PC-3 (cell line): ENCODE measurements at regions not wholly inside any gene's neighbourhood (a gene's known extent, or its start where the extent isn't known, plus 50 kb on each side); places are given as distances from the start of the nearest gene placed in this dataset.

ENCODE experiments used
- ATAC-seq: fragments of 200-7000 bp; cut with Tn5 transposase; 2 replicates; pipeline ENCODE4 v1.9.1; 2020; ENCODE audit warnings: mild to moderate bottlenecking, moderate library complexity
- BruUV-seq: library from RNA; stranded (reverse); fragments of 400-500 nt; replicated peaks from 2 replicates; lab custom pipeline; 2021; lab: Mats Ljungman, UMichigan
- CTCF ChIA-PET: fragments of 300-600 bp; sonication (Branson Sonifier 250); formaldehyde crosslinking; loops from one replicate; lab custom pipeline; 2022; ENCODE audit warnings: antibody characterized with exemption; lab: Charles Lee
- POLR2A ChIA-PET: fragments of 300-600 bp; sonication (Branson Sonifier 250); formaldehyde crosslinking; loops from one replicate; lab custom pipeline; 2022; ENCODE audit warnings: antibody characterized with exemption; ENCODE audit not compliant: unreplicated experiment; lab: Charles Lee
- DNase-seq: peaks from one replicate; pipeline ENCODE4 v3.0.0-alpha.2; 2015
- H2AFZ ChIP-seq: fragments of 300-600 bp; sonication (generic); 2 replicates; pipeline ENCODE4 v1.6.0; 2016; ENCODE audit warnings: antibody characterized with exemption, low read length
- H3F3A ChIP-seq: fragments of 300-600 bp; sonication (generic); one replicate; pipeline ENCODE4 v1.6.0; 2017; ENCODE audit warnings: antibody characterized with exemption, low read length, control low read depth, mild to moderate bottlenecking; ENCODE audit not compliant: unreplicated experiment
- H3K27ac ChIP-seq: fragments of 300-600 bp; sonication (generic); 2 replicates; pipeline ENCODE4 v1.5.1; 2016; ENCODE audit warnings: mild to moderate bottlenecking, low read length
- H3K27me3 ChIP-seq: fragments of 300-600 bp; sonication (generic); 2 replicates; pipeline ENCODE4 v1.6.1; 2016; ENCODE audit warnings: low read length, mixed read lengths
- H3K36me3 ChIP-seq: fragments of 300-600 bp; sonication (generic); 2 replicates; pipeline ENCODE4 v1.6.1; 2016; ENCODE audit warnings: low read depth, mixed run types, low read length, mixed read lengths
- H3K4me1 ChIP-seq: fragments of 300-600 bp; sonication (generic); 2 replicates; pipeline ENCODE4 v1.5.1; 2016; ENCODE audit warnings: low read length; ENCODE audit not compliant: insufficient read depth
- H3K4me2 ChIP-seq: fragments of 300-600 bp; sonication (generic); 2 replicates; pipeline ENCODE4 v1.6.0; 2016; ENCODE audit warnings: low read length
- H3K4me3 ChIP-seq: fragments of 300-600 bp; sonication (generic); 2 replicates; pipeline ENCODE4 v1.5.1; 2016; ENCODE audit warnings: mild to moderate bottlenecking, low read length, mixed read lengths
- H3K79me2 ChIP-seq: fragments of 300-600 bp; sonication (generic); 2 replicates; pipeline ENCODE4 v1.6.1; 2017; ENCODE audit warnings: low read length, mixed read lengths
- H3K9ac ChIP-seq: fragments of 300-600 bp; sonication (generic); 2 replicates; pipeline ENCODE4 v1.6.0; 2016; ENCODE audit warnings: mild to moderate bottlenecking, low read length
- H3K9me2 ChIP-seq: fragments of 300-600 bp; sonication (generic); replicated peaks from 2 replicates; pipeline ENCODE4 v1.6.1; 2016; ENCODE audit warnings: mixed run types, low read length, mixed read lengths
- H3K9me3 ChIP-seq: fragments of 300-600 bp; sonication (generic); 2 replicates; pipeline ENCODE4 v1.6.1; 2016; ENCODE audit warnings: low read length, mixed read lengths
- H4K20me1 ChIP-seq: fragments of 300-600 bp; sonication (generic); 2 replicates; pipeline ENCODE4 v1.6.1; 2016; ENCODE audit warnings: low read length, mixed read lengths
- EZH2 ChIP-seq: fragments of 300-600 bp; sonication (generic); IDR thresholded peaks from one replicate; pipeline ENCODE4 v1.6.1; 2017; ENCODE audit warnings: antibody characterized with exemption, mild to moderate bottlenecking, low read length; ENCODE audit not compliant: unreplicated experiment
- EZH2phosphoT487 ChIP-seq: fragments of 300-600 bp; sonication (generic); IDR thresholded peaks from 2 replicates; pipeline ENCODE4 v1.6.1; 2018; ENCODE audit warnings: mild to moderate bottlenecking, antibody characterized with exemption, low read length, borderline replicate concordance
- intact Hi-C: fragments of 100-400 bp; cut with micrococcal nuclease; formaldehyde crosslinking; loops from 2 replicates; pipeline ENCODE4 v1.9.0; 2023
- TF ChIP-seq, protein P1 (sequence below): fragments of 300-600 bp; sonication (generic); conservative IDR thresholded peaks from 2 replicates; pipeline ENCODE4 v1.5.1; 2017; ENCODE audit warnings: antibody characterized with exemption, low read depth, mild to moderate bottlenecking, low read length

- intact Hi-C loops = loop anchor here (5.0 kb wide), 1 partner anchor 152 kb away; no protein-coding TSS in a partner anchor
- H3K4me2 ChIP-seq = no peak overlapping the region
- POLR2A ChIA-PET = no interaction called here
- no peaks in the 10 kb centered on the region for H3K36me3 ChIP-seq
- H4K20me1 ChIP-seq = no peaks in the 10 kb centered on the region
- CTCF ChIA-PET = no interaction called here
- H3K9ac ChIP-seq = no peak overlapping the region
- H3K4me1 ChIP-seq = peaks cover 15% of the 10 kb centered on the region
- H3K79me2 ChIP-seq = no peaks in the 10 kb centered on the region
- ATAC-seq (no peak), DNase-seq (no peak)
- H3F3A ChIP-seq = peaks cover 8% of the 10 kb centered on the region
- no peak overlapping the region for H3K27ac ChIP-seq
- no peak overlapping the region for H3K4me3 ChIP-seq
- no peak overlapping the region for H2AFZ ChIP-seq
- H3K27me3 ChIP-seq = no peaks in the 10 kb centered on the region
- BruUV-seq = no TSS peak
- no peaks in the 10 kb centered on the region for H3K9me2 ChIP-seq
- no peaks in the 10 kb centered on the region for H3K9me3 ChIP-seq
- TF ChIP-seq, protein P1, sequence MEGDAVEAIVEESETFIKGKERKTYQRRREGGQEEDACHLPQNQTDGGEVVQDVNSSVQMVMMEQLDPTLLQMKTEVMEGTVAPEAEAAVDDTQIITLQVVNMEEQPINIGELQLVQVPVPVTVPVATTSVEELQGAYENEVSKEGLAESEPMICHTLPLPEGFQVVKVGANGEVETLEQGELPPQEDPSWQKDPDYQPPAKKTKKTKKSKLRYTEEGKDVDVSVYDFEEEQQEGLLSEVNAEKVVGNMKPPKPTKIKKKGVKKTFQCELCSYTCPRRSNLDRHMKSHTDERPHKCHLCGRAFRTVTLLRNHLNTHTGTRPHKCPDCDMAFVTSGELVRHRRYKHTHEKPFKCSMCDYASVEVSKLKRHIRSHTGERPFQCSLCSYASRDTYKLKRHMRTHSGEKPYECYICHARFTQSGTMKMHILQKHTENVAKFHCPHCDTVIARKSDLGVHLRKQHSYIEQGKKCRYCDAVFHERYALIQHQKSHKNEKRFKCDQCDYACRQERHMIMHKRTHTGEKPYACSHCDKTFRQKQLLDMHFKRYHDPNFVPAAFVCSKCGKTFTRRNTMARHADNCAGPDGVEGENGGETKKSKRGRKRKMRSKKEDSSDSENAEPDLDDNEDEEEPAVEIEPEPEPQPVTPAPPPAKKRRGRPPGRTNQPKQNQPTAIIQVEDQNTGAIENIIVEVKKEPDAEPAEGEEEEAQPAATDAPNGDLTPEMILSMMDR = no peak
- TF ChIP-seq EZH2phosphoT487 (no peak), EZH2 (no peak)
These were observed 90.4 kb upstream of the RBMS1 start for GRCh38 chr2:160583813-160584537.

- no TSS peak for BruUV-seq
- ATAC-seq (no peak), DNase-seq (no peak)
- no peaks in the 10 kb centered on the region for H3K9me2 ChIP-seq
- CTCF ChIA-PET = no interaction called here
- no peaks in the 10 kb centered on the region for H3K9me3 ChIP-seq
- no peak overlapping the region for H3K4me2 ChIP-seq
- POLR2A ChIA-PET = no interaction called here
- H3K27ac ChIP-seq = no peak overlapping the region
- TF ChIP-seq EZH2phosphoT487 (no peak), EZH2 (no peak)
- TF ChIP-seq, protein P1 = no peak
- H3K79me2 ChIP-seq = no peaks in the 10 kb centered on the region
- H2AFZ ChIP-seq = no peak overlapping the region
- peaks cover 15% of the 10 kb centered on the region for H3K4me1 ChIP-seq
- no peak overlapping the region for H3K9ac ChIP-seq
- intact Hi-C loops = loop anchor here (5.0 kb wide), 1 partner anchor 153 kb away; no protein-coding TSS in a partner anchor
- H3F3A ChIP-seq = peaks cover 8% of the 10 kb centered on the region
- no peaks in the 10 kb centered on the region for H4K20me1 ChIP-seq
- H3K4me3 ChIP-seq = no peak overlapping the region
- H3K27me3 ChIP-seq = no peaks in the 10 kb centered on the region
- no peaks in the 10 kb centered on the region for H3K36me3 ChIP-seq
These were observed 91.4 kb upstream of the RBMS1 start for GRCh38 chr2:160584972-160585494.

DNA sequence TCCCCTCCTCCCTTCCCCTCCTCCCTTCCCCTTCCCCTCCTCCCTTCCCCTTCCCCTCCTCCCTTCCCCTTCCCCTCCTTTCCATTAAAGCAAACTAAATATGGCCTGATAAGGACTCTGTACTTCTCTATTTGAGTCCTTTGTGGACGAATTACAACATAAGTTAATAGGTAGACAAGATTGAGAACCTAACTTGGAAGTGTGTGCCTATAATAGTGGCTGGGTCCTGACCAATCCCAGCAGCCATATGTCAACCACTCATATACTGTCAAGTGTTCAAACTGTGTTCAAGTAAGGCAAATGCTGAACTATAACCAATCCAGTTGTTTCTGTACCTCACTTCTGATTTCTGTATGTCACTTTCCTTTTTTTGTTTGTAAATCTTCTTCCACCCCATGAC lies 97.1 kb upstream of the RBMS1 start:
- Histone ChIP-seq H3K9me2 (no peaks in the 10 kb centered on the region), H3K27me3 (no peaks in the 10 kb centered on the region), H3K4me1 (no peaks in the 10 kb centered on the region), H3K9ac (no peak overlapping the region), H3K27ac (no peak overlapping the region), H3K36me3 (no peaks in the 10 kb centered on the region), H3K4me2 (no peak overlapping the region), H3K9me3 (no peaks in the 10 kb centered on the region), H3K79me2 (no peaks in the 10 kb centered on the region), H2AFZ (no peak overlapping the region), H4K20me1 (no peaks in the 10 kb centered on the region), H3K4me3 (no peak overlapping the region), H3F3A (no peaks in the 10 kb centered on the region)
- ChIA-PET CTCF (no interaction called here), POLR2A (interaction anchor here (0.6 kb wide), 1 partner anchor 102 kb away, joined by 3 read pairs; no protein-coding TSS in a partner anchor)
- DNase-seq = no peak
- BruUV-seq = no TSS peak
- intact Hi-C loops = loop anchor here (2.0 to 5.0 kb wide), 5 partner anchors 76 to 382 kb away; partner anchors contain the start of gene RBMS1
- TF ChIP-seq EZH2phosphoT487 = no peak
- no peak for TF ChIP-seq EZH2
- ATAC-seq = no peak
